ENCODE measurements at regions not wholly inside any gene's neighbourhood (a gene's known extent, or its start where the extent isn't known, plus 50 kb on each side); places are given as distances from the start of the nearest gene placed in this dataset.

DNA sequence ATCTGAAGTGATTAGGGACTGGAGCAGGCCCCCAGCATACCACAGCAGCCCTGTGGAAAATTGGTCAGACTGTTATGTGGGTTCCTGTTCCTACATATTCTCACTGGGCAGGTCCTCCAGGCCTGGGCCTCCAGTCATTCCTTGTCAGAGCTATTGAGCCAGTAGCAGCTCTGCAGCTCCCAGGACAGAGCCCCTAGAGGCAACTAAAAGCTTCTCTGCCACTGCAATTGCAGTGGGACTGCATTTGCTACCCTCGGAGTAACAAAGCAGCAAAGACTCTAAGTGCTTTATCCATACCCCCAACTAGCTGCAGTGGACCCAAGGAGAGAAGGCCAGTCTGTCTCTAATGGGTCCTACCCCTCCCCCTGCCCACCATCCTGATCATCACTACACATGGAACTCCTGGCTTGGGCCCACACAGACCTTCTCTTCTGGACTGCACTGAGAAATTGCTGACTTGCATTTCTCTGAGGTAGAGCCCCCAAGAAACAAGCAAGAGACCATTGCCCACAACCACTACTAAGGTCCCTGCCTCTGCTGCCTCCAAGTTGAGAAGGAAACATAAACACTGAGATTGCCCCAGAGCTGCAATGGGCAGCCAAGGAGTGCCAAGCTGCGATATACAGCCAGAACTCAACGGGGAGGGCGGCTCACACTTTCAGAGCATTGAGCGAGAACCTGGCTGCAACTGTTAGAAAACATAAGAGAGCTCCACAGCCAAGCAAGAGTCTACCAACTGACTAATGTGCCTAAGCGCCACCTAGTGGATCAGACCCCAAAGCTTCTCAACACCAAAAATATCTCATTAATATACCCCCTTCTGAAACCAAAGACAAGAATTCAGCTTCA is 738.7 kb upstream of the NDST4 start:
- DNase-seq (ENCODE audit: low read depth in 4 of 4, low spot score in 3 of 4), result peak in 3 of 4 donors; percentile 10 to 26 (median 24)

- DNase-seq (ENCODE audit: low read depth in 4 of 4, low spot score in 3 of 4), result no peak
Measured at GRCh38 chr4:115850799-115851509, 737.5 kb upstream of the NDST4 start.

- no peak for DNase-seq (ENCODE audit: low read depth in 4 of 4, low spot score in 3 of 4)
Measured at GRCh38 chr4:115844180-115844579, 730.8 kb upstream of the NDST4 start.

DNA sequence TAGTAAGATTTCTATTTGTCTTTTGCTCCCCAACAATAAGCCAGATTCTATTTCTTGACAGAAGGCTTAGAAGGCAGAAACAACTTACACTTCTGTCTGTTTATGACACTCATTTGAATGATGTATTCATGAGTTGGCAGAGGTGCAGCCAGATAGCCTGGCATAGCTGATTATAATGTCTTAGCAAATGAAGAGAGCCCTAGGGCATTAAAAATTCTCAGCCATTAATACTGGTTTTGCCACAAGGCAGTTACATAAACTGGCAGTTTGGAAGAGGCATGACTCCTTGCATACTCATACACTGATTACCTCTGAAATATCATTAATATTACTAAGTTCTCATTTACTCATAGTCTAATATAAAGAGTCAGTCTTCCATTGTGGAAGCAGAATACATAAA is 728.5 kb upstream of the NDST4 start:
- DNase-seq (ENCODE audit: low read depth in 4 of 4, low spot score in 3 of 4), result no peak

DNA sequence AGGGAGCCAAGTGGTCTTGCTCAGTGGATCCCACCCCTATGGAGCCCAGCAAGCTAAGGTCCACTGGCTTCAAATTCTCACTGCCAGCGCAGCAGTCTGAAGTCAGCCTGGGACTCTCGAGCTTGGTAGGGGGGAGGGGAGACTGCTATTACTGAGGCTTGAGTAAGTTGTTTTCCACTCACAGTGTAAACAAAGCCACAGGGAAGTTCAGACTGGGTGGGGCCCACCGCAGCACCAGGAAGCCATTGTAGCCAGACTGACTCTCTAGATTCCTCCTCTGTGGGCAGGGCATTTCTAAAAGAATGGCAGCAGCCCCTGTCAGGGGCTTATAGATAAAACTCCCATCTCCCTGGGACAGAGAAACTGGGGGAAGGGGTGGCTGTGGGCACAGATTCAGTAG is 721.0 kb upstream of the NDST4 start:
- no peak for DNase-seq (ENCODE audit: low read depth in 4 of 4, low spot score in 3 of 4)

DNA sequence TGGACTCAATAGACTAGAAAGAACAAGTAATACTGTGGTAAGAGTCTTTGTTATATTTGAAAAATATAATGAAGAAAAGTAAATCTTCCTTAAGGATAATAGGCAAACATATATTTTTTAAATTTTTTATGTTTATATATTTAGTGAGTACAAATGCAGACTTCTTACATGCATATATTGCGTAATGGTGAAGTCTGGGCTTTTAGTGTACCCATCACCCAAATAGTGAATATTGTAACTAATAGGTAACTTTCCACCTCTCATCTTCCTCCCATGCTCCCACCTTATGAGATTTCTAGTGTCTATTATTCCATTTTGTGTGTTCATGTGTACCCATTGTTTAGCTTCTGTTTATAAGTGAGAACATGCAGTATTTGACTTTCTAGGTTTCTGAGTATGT is 711.2 kb upstream of the NDST4 start:
- no peak for DNase-seq (ENCODE audit: low read depth in 4 of 4, low spot score in 3 of 4)

GRCh38 chr4:115803825-115804224 is 690.4 kb upstream of the NDST4 start:
- no peak for DNase-seq (ENCODE audit: low read depth in 4 of 4, low spot score in 3 of 4)

GRCh38 chr4:115790812-115791211 is 677.4 kb upstream of the NDST4 start:
- no peak for DNase-seq (ENCODE audit: low read depth in 4 of 4, low spot score in 3 of 4)

DNA sequence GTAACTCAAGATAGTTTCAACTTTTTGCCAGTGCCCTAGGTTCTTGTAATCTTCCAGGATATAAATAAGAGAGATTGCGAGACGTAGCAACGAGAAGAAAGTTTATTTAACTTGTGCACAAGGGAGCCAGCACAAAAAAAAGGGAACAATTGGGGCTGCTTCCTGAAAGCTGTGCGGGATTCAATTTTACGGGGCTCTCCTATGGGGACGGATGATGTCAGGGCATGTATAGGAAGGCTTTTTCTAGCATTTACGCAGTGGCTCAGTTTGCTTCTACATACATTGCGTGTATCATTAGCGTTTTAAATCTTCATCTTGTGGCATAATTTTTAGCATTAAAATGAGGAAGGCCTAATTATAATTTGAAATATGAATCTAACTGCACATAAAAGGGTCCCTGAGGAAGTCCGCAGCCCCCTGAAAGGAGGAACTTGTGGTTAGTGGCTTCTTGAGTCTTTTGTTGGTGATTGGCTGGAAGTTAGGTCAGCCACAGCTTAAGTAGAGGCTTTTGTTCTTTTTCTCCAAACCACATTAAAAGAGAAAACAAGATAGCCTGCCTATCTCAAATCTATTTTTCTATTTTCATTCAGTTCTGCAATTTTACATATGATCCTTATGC is 668.2 kb upstream of the NDST4 start:
- DNase-seq (ENCODE audit: low read depth in 4 of 4, low spot score in 3 of 4), result no peak

- no peak for DNase-seq (ENCODE audit: low read depth in 4 of 4, low spot score in 3 of 4)
Measured at GRCh38 chr4:115780835-115781234, 667.4 kb upstream of the NDST4 start.

DNA sequence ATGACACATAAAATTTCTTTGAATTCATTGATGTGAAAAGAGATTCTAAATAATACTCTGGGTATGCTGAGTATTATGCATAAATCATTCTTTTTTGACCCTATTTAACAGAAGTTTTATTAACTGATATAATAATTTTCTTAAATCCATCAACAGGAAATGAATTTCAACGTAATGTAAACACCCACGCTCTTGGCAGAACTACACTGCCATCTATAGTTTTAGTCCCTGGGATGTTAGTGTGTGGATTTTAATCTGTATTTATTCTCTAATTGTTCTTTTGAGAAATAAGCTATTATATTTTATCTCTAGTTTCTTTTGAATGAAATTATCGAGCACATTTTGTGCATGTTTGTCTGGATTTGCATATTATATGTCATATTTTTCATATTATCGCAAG is 666.8 kb upstream of the NDST4 start:
- no peak for DNase-seq (ENCODE audit: low read depth in 4 of 4, low spot score in 3 of 4)

DNA sequence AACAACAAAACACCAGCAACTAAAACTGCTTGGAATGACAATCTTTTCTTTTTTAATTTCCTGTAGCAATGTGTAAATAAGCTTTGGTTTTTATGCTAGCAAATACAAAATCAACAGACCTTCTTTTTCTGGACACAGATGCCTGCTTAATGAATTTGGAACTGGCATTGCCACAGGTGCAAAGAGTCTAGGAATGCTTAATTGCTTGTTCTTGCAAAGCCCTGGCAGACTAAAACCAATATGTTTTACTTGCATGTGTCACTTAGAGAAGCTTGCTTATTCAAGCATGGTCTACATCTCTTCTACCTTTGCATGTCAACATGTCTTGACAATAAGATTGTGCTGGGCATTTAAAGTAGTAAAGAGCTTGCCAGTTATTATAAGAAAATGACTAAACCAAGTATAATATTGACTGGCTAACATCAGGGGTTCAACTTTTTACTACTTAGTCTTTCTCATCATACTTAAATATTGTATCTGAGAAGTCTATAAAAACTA is 656.7 kb upstream of the NDST4 start:
- no peak for DNase-seq (ENCODE audit: low read depth in 4 of 4, low spot score in 3 of 4)

GRCh38 chr4:115769396-115769795 is 656.0 kb upstream of the NDST4 start:
- DNase-seq (ENCODE audit: low read depth in 4 of 4, low spot score in 3 of 4), result no peak

DNA sequence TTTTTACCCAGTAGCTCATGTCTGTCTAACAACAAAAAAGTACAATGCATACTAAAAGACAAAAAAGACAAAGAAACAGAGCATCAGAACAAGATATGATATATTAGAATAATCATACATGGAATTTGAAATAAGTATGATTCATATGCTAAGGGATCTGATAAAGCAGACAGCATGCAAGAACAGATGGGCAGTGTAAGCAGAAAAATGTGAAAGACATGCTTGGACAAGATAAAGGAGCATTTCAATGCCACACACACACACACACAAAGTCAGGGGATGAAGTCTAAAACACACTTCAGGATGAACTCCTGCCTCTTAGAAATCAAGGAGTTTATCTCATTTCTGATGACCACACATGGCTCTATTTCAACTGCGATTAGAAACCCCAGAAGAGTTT is 649.6 kb upstream of the NDST4 start:
- no peak for DNase-seq (ENCODE audit: low read depth in 4 of 4, low spot score in 3 of 4)

GRCh38 chr4:115759231-115759630 is 645.8 kb upstream of the NDST4 start:
- no peak for DNase-seq (ENCODE audit: low read depth in 4 of 4, low spot score in 3 of 4)

GRCh38 chr4:115749404-115749803 is 636.0 kb upstream of the NDST4 start:
- no peak for DNase-seq (ENCODE audit: low read depth in 4 of 4, low spot score in 3 of 4)

GRCh38 chr4:115740806-115741205 is 627.4 kb upstream of the NDST4 start:
- DNase-seq (ENCODE audit: low read depth in 4 of 4, low spot score in 3 of 4), result no peak

- no peak for DNase-seq (ENCODE audit: low read depth in 4 of 4, low spot score in 3 of 4)
Measured at GRCh38 chr4:115729739-115730266, 616.4 kb upstream of the NDST4 start.

DNA sequence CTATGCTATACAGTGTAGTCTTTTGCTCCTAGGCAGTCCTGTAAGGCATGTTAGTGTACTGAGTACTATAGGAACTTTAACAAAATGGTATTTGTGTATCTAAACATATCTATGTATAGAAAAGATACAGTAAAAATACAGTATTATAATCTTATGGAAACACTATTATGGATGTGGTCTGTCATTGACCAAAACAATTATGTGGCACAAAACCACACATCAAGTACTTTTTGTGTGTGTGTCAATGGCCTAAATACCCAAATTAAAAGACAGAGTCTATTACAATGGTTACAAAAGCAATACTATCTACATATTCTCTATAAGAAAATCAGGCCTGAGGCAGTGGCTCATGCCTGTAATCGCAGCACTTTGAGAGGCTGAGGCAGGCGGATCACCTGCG is 610.2 kb upstream of the NDST4 start:
- no peak for DNase-seq (ENCODE audit: low read depth in 4 of 4, low spot score in 3 of 4)

GRCh38 chr4:115720611-115721010 is 607.2 kb upstream of the NDST4 start:
- DNase-seq (ENCODE audit: low read depth in 4 of 4, low spot score in 3 of 4), result no peak

DNA sequence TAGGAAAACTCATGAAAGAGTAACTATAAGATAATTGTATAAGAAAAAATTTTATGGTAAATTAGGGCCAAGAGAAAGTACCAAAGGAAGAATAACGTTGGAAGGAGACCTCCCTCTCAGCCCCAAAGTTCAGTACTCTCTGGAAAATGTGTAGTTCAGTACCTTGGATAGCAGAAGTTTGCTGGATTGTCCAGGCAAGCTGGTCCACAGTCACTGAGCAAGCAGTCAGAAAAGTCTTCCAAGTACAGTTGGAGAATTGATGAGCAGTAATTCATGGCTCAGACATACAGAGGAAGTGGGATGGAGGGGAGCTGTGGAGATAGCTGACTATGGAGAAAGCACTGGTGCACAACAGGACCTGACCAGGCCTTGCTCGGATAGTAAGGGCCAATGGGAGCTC is 598.2 kb upstream of the NDST4 start:
- DNase-seq (ENCODE audit: low read depth in 4 of 4, low spot score in 3 of 4), result no peak

Data from left renal pelvis (tissue), 4 donors.